Nephron progenitor cell (in vitro differentiated cells): ENCODE measurements at regions not wholly inside any gene's neighbourhood (a gene's known extent, or its start where the extent isn't known, plus 50 kb on each side); places are given as distances from the start of the nearest gene placed in this dataset.

ENCODE experiments used
- DNase-seq: peaks from one replicate; pipeline ENCODE4 v3.0.0; 2021
- H3K27ac Mint-ChIP-seq: 2 replicates; pipeline ENCODE4 v1.8.0; 2021; ENCODE audit warnings: mild to moderate bottlenecking, moderate library complexity, mixed read lengths
- H3K27me3 Mint-ChIP-seq: 2 replicates; pipeline ENCODE4 v1.8.0; 2021; ENCODE audit warnings: mild to moderate bottlenecking, low read depth, mixed read lengths; ENCODE audit not compliant: poor library complexity
- H3K36me3 Mint-ChIP-seq: 2 replicates; pipeline ENCODE4 v1.8.0; 2021; ENCODE audit warnings: low read depth, mixed read lengths
- H3K4me1 Mint-ChIP-seq: 2 replicates; pipeline ENCODE4 v1.8.0; 2021; ENCODE audit warnings: mixed read lengths
- H3K4me3 Mint-ChIP-seq: 2 replicates; pipeline ENCODE4 v1.8.0; 2021; ENCODE audit warnings: mild to moderate bottlenecking, moderate library complexity, mixed read lengths
- H3K9me3 Mint-ChIP-seq: 2 replicates; pipeline ENCODE4 v1.8.0; 2021; ENCODE audit warnings: mild to moderate bottlenecking, moderate library complexity, mixed read lengths
- CTCF ChIP-seq: fragments of 200-600 bp; sonication (generic); IDR thresholded peaks from 2 replicates; pipeline ENCODE4 v1.5.0; 2021; ENCODE audit warnings: antibody characterized with exemption

GRCh38 chr9:135346438-135347050, 133.0 kb upstream of the PPP1R26 start:
- Mint-ChIP-seq H3K9me3 (no peaks in the 10 kb centered on the region), H3K36me3 (no peaks in the 10 kb centered on the region), H3K27me3 (peaks cover 55% of the 10 kb centered on the region), H3K27ac (no peak overlapping the region), H3K4me3 (no peak overlapping the region), H3K4me1 (no peaks in the 10 kb centered on the region)
- TF ChIP-seq CTCF: no peak
- DNase-seq: no peak

GRCh38 chr9:135347461-135347860, 132.1 kb upstream of the PPP1R26 start:
- Mint-ChIP-seq H3K4me1 (no peaks in the 10 kb centered on the region), H3K27ac (no peak overlapping the region), H3K36me3 (no peaks in the 10 kb centered on the region), H3K4me3 (no peak overlapping the region), H3K27me3 (peaks cover 52% of the 10 kb centered on the region), H3K9me3 (no peaks in the 10 kb centered on the region)
- no peak for TF ChIP-seq CTCF
- DNase-seq: no peak

- TF ChIP-seq CTCF: no peak
- no peak for DNase-seq
- Mint-ChIP-seq H3K36me3 (no peaks in the 10 kb centered on the region), H3K4me1 (peaks cover 3% of the 10 kb centered on the region), H3K27me3 (peaks cover 49% of the 10 kb centered on the region), H3K27ac (no peak overlapping the region), H3K4me3 (no peak overlapping the region), H3K9me3 (no peaks in the 10 kb centered on the region)
Measured at GRCh38 chr9:135348076-135348787, 131.3 kb upstream of the PPP1R26 start.

- Mint-ChIP-seq H3K27ac (no peak overlapping the region), H3K4me3 (no peak overlapping the region), H3K9me3 (no peaks in the 10 kb centered on the region), H3K4me1 (peaks cover 7% of the 10 kb centered on the region), H3K27me3 (peaks cover 44% of the 10 kb centered on the region), H3K36me3 (no peaks in the 10 kb centered on the region)
- no peak for TF ChIP-seq CTCF
- no peak for DNase-seq
Measured at GRCh38 chr9:135348788-135349150, 130.8 kb upstream of the PPP1R26 start.

- Mint-ChIP-seq H3K36me3 (no peaks in the 10 kb centered on the region), H3K27me3 (peaks cover 39% of the 10 kb centered on the region), H3K4me1 (peaks cover 12% of the 10 kb centered on the region), H3K9me3 (no peaks in the 10 kb centered on the region), H3K4me3 (no peak overlapping the region), H3K27ac (no peak overlapping the region)
- no peak for TF ChIP-seq CTCF
- no peak for DNase-seq
Measured at GRCh38 chr9:135349212-135350002, 130.2 kb upstream of the PPP1R26 start.
